OCI-LY7 (cell line): ENCODE measurements at regions not wholly inside any gene's neighbourhood (a gene's known extent, or its start where the extent isn't known, plus 50 kb on each side); places are given as distances from the start of the nearest gene placed in this dataset.

Experiments used
- CTCF ChIP-seq: fragments of 200-600 bp; sonication (generic); conservative IDR thresholded peaks from 2 replicates; pipeline ENCODE4 v1.5.1; 2014; ENCODE audit warnings: mild to moderate bottlenecking, antibody characterized with exemption, low read length, moderate library complexity, mixed read lengths
- EZH2phosphoT487 ChIP-seq: fragments of 200-600 bp; sonication (generic); IDR thresholded peaks from 2 replicates; pipeline ENCODE4 v1.6.1; 2018; ENCODE audit warnings: low read depth, borderline replicate concordance, mild to moderate bottlenecking, mixed run types, antibody characterized with exemption, low read length, moderate library complexity, mixed read lengths

DNA sequence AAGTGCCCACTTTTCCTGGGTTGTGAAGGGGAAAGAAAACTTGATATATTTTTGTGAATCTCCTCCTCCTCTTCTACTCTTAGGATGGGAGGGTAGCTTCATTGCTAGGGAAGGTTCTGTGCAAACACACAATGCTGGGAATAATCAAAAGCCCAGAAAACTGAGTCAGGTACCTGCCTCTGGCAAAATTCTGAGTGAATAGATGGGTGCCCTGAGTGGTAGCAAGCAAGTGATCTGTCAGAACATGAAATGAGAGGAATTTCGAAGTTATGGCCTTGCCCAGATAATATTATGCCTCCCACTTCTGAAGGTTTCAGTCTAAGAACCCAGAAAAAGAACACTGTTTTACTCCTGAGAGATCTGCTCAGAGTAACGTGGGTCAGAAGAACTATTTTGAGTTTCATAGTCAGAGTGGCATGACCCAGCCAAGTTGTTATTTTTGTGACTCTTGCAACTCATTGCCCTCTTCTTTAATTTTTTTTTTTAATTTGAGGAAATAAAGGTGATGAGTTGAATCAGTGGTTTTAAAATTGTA lies 158.3 kb downstream of the BMP2 start:
- TF ChIP-seq CTCF (no peak), EZH2phosphoT487 (no peak)
